ENCODE measurements at regions not wholly inside any gene's neighbourhood (a gene's known extent, or its start where the extent isn't known, plus 50 kb on each side); places are given as distances from the start of the nearest gene placed in this dataset.

GRCh38 chr3:95184038-95184437 is 1121.2 kb downstream of the NSUN3 start:
- TF ChIP-seq L3MBTL2 (conservative IDR thresholded peaks at IDR 0.05), result no peak
- TF ChIP-seq BHLHE40 (IDR thresholded peaks at IDR 0.05; ENCODE audit: borderline replicate concordance), result no peak
- no peak for TF ChIP-seq ELF4 (IDR thresholded peaks at IDR 0.05)
- no peak for TF ChIP-seq SP1 (IDR thresholded peaks at IDR 0.05)
- no peak for TF ChIP-seq ARNT (IDR thresholded peaks at IDR 0.05)
